ENCODE measurements at regions not wholly inside any gene's neighbourhood (a gene's known extent, or its start where the extent isn't known, plus 50 kb on each side); places are given as distances from the start of the nearest gene placed in this dataset.

- no peak for DNase-seq
These were observed 556.0 kb upstream of the CPEB2 start for GRCh38 chr4:14446311-14446710.

- DNase-seq, result no peak
These were observed 555.4 kb upstream of the CPEB2 start for GRCh38 chr4:14446904-14447303.

GRCh38 chr4:14449308-14449707 lies 553.0 kb upstream of the CPEB2 start:
- no peak for DNase-seq

- no peak for DNase-seq
These were observed 550.3 kb upstream of the CPEB2 start for GRCh38 chr4:14452001-14452400.

- DNase-seq, result no peak
These were observed 549.5 kb upstream of the CPEB2 start for GRCh38 chr4:14452764-14453163.

- no peak for DNase-seq
These were observed 543.8 kb upstream of the CPEB2 start for GRCh38 chr4:14458463-14458862.

- DNase-seq, result no peak
These were observed 537.2 kb upstream of the CPEB2 start for GRCh38 chr4:14465057-14465456.

- DNase-seq, result no peak
These were observed 536.8 kb upstream of the CPEB2 start for GRCh38 chr4:14465507-14465906.

- no peak for DNase-seq
These were observed 523.8 kb upstream of the CPEB2 start for GRCh38 chr4:14478504-14478903.

GRCh38 chr4:14496408-14496807 lies 505.9 kb upstream of the CPEB2 start:
- DNase-seq, result no peak

GRCh38 chr4:14496969-14497368 lies 505.3 kb upstream of the CPEB2 start:
- no peak for DNase-seq

- no peak for DNase-seq
These were observed 498.1 kb upstream of the CPEB2 start for GRCh38 chr4:14504162-14504561.

- no peak for DNase-seq
These were observed 488.8 kb upstream of the CPEB2 start for GRCh38 chr4:14513471-14513870.

- DNase-seq, result no peak
These were observed 486.7 kb upstream of the CPEB2 start for GRCh38 chr4:14515556-14515955.

- no peak for DNase-seq
These were observed 484.1 kb upstream of the CPEB2 start for GRCh38 chr4:14518136-14518535.

- no peak for DNase-seq
These were observed 482.1 kb upstream of the CPEB2 start for GRCh38 chr4:14520171-14520570.

GRCh38 chr4:14524276-14524675 lies 478.0 kb upstream of the CPEB2 start:
- DNase-seq, result no peak

GRCh38 chr4:14528918-14529317 lies 473.4 kb upstream of the CPEB2 start:
- no peak for DNase-seq

- no peak for DNase-seq
These were observed 472.6 kb upstream of the CPEB2 start for GRCh38 chr4:14529653-14530052.

- no peak for DNase-seq
These were observed 469.8 kb upstream of the CPEB2 start for GRCh38 chr4:14532436-14532835.

GRCh38 chr4:14539246-14539645 lies 463.0 kb upstream of the CPEB2 start:
- no peak for DNase-seq

GRCh38 chr4:14545163-14545562 lies 457.1 kb upstream of the CPEB2 start:
- DNase-seq, result no peak

- no peak for DNase-seq
These were observed 456.5 kb upstream of the CPEB2 start for GRCh38 chr4:14545807-14546206.

- no peak for DNase-seq
These were observed 450.2 kb upstream of the CPEB2 start for GRCh38 chr4:14552119-14552518.

- no peak for DNase-seq
These were observed 442.6 kb upstream of the CPEB2 start for GRCh38 chr4:14559646-14560045.

Data from muscle of back (tissue), 3 donors.